ENCODE measurements at regions not wholly inside any gene's neighbourhood (a gene's known extent, or its start where the extent isn't known, plus 50 kb on each side); places are given as distances from the start of the nearest gene placed in this dataset.
"Not testable (repeated sequence)": the region's sequence is repeated elsewhere in the genome, so short reads cannot be mapped to it uniquely, and the experiment has no call there.

DNA sequence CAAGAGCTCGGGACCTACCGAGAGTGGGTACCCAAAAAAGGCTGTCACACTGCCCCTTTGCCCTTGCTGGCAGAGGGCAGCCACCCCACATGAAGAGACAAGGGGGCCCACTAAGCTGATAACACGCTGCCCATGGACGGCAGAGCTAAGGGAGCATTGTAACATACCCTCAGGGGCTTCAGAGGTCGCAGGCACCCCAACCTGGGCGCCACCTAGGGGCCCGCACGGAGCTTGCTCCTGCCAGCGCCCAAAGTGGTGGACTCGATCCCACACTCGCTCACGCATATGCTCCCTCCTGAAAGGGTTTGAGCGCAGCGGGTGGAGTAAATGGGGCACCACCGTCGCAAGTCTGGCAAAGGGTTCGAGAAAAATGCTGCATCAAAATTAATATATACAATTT lies 975.4 kb downstream of the ZPLD1 start:
- no peak for DNase-seq (ENCODE audit: low read depth in 4 of 4, low spot score in 3 of 4)

DNA sequence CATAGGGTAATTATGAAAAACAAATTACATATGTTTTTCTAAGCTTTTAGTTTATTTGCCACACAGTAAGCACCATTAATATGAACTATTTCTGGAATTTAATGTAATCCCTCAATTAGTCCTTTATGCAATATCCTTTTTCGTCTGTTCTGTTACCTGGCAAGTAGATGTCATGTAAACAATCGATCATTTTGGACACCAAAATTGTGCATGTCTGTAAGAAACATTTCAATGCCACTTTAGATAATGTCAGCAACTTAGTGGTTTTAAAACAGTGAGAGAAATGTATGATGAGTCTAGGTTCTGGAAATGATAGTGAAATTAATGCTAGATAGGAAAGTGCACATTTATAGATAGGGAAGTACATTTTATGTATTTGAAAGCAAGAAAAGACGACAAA lies 986.6 kb downstream of the ZPLD1 start:
- DNase-seq (ENCODE audit: low read depth in 4 of 4, low spot score in 3 of 4): no peak

- no peak for DNase-seq (ENCODE audit: low read depth in 4 of 4, low spot score in 3 of 4)
Measured at GRCh38 chr3:103437883-103438282, 1003.1 kb downstream of the ZPLD1 start.

DNA sequence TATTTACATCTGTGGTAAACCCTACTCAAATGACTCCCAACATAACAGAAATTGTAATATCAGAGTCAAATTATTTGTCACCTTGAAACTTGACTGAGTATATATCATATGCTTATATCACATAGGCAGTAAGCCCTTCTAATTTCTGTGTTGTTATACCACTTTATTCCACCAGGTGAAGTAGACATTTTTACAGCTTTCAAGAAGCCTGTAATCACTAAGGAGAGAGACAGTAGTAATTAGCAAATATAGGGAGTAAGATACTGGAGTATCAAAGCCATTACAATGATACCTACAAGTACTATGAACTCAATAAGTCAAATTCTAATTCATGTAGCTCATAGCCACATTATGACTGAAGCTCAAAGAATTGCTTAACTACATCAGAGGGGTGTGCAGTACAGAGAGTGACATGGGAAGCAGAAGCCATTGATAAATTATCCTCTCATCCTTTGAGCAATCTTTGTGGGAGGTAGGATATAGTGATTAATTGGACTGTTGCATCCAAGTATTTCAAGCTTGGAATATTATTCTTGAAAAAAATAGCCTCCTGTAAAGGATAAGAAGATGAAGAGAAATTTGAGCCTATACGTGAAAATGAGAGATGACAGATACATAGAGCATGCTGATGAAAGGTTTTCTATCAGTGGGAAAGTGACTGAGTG lies 1005.9 kb downstream of the ZPLD1 start:
- DNase-seq (ENCODE audit: low read depth in 4 of 4, low spot score in 3 of 4): no peak

DNA sequence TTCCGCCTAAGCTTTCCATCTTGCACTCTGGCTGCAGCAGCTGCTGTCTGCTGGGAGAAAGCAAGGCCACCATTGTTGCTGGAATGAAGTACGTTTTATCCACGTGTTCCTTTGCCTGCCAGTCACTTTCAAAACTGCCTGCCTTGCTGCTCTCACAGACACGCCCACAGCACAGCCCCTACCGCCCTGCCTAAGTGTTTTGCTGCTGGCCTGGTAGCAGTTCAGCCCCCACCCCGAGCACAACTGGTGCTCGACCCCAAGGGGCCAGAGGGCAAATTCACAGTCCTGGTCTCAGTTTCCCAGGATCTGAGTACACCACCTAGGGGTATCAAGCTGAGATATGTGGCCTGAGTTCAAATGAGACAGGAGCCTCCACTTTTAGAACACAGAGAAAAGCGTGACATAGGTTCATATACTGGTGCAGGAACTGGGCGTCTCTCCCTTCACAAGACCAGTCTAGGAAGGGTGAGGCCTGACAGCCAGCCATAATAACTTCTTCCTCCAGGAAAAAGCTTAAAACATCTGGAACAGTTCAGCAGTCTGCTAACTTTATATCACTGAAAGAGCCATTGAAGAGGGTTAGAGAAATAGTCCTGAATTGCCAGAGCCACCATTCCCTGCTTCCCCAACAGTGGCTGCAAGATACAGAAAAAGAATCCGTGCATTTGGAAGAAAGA lies 1012.3 kb downstream of the ZPLD1 start:
- DNase-seq (ENCODE audit: low read depth in 4 of 4, low spot score in 3 of 4): no peak

- no peak for DNase-seq (ENCODE audit: low read depth in 4 of 4, low spot score in 3 of 4)
Measured at GRCh38 chr3:103453152-103453551, 1018.3 kb downstream of the ZPLD1 start.

DNA sequence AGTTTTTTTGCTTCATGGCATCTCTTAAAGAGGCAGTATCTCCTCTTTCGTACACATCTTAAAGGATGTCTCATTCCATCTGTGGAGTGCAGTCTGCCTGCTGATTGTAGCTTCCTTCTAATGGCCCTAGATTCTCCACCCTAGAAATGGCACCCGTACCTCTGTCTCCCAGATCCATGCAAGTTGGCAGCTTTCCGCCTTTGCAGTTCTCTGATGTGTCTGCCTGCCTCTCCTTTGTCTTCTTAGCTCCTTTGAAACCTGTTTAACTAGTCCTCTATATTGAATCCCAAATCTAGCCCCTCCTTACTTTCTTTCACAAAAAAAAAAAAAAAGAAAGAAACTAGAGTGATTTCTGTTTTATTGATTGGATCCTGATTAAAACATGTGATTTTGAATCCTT lies 1025.0 kb downstream of the ZPLD1 start:
- DNase-seq (ENCODE audit: low read depth in 4 of 4, low spot score in 3 of 4): no peak

DNA sequence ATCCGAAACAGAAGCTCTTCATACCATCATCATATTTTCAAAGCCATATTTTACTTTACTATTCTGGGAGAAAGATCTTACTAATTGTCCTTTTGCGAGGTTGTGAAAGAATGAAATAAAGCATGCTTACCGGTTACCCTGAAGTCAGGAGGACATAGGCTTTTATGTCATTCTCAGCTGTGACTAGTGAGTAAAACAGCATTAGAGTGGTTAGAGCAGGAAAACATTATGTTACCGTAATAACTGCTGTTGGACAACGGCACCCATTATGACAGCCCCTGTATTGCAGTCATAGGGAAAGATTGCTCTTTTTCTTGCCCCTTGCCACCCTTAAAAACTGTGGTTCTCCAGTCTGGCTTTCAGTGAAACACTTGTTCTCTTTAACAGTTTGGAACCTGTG lies 1035.7 kb downstream of the ZPLD1 start:
- DNase-seq (ENCODE audit: low read depth in 4 of 4, low spot score in 3 of 4): no peak

DNA sequence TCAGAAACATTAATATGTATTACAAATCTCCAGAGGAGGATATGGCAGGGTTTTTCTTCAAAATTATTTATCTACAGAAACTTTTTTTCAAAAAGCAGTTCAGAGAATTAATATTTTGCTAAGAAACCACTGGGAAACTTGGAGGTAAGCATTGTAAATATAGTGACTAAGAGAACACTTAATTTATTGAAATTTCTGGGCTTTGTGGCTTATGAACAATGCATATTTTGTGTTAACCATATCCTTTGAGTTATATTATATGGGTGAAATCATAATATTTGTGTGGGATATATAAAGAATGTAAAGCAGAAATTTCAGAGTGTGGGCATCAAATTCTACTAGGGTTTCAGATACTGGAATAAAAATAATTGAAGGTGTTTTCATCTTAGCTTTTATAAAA lies 1059.2 kb downstream of the ZPLD1 start:
- no peak for DNase-seq (ENCODE audit: low read depth in 4 of 4, low spot score in 3 of 4)

GRCh38 chr3:103494512-103494911 lies 1059.7 kb downstream of the ZPLD1 start:
- DNase-seq (ENCODE audit: low read depth in 4 of 4, low spot score in 3 of 4): no peak

- no peak for DNase-seq (ENCODE audit: low read depth in 4 of 4, low spot score in 3 of 4)
Measured at GRCh38 chr3:103495186-103495585, 1060.4 kb downstream of the ZPLD1 start.

DNA sequence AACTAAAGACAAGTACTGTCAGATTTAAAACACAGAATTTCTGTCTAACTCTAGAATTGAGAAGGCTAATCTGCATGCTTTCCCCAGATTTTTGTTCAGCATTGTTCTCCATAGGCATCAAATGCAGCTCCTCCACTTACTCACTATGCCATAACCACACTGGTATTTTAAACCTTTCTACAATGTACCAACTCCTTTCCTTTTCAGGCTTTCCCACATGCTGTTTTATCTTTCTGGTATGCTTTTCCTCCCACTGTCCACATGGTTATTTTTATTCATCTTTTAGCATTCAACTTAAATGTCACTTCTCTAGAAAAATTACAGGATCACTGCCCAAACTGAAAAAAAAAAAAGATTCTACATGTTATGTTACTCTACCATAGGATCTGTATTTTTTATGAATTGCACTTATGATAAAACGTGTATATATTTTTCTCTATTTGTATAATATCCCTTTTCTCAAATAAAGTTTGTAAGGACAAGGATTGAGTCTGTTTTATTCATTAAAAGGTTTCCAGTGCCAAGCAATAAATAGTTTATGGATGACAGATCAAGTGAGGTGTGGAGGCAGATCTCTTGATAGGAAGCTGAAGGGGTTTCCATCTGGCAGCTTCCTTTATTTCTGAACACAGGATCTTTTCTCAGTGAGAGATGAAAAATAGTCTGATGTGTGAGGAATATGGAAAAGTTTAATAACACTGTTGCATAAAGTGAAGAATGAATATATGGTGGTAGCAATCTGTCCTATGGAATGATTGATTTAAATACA lies 1064.5 kb downstream of the ZPLD1 start:
- no peak for DNase-seq (ENCODE audit: low read depth in 4 of 4, low spot score in 3 of 4)

DNA sequence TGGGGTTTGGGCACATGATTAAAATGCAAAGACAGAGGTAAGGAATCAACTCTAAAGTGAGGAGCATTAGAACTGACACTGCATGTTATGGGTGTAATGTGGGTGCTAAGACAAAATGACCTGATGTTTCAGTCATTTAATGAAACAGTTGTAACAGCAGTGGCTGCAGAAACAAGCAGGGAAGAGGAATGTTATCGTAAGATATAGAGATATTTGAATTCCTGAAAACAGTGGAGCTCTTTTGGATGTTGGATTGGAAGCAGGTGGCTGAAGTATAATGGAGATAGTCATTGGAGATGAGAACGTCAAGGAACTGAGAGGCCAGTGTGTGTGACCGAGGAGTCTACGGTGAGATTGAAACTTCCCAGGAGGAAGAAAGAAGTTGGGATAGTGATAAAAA lies 1065.2 kb downstream of the ZPLD1 start:
- no peak for DNase-seq (ENCODE audit: low read depth in 4 of 4, low spot score in 3 of 4)

DNA sequence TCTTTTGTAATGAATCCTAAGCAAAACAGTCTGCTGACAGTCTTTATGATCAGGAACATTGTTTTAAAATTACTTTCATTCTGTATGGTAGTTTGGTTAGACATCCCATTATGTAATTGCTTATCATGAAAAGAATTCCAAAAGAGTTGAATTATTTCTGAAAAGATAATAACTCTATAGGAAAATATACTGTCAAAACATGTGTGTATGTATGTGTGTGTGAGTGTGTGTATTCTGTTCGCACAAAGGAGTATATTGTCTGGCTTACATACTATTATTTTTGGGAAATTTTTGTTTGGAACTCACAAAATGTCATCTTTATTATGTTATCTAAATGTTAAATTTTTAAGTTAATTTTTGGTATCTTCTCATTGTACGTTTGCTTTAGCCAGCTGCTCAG lies 1075.9 kb downstream of the ZPLD1 start:
- DNase-seq (ENCODE audit: low read depth in 4 of 4, low spot score in 3 of 4): no peak

DNA sequence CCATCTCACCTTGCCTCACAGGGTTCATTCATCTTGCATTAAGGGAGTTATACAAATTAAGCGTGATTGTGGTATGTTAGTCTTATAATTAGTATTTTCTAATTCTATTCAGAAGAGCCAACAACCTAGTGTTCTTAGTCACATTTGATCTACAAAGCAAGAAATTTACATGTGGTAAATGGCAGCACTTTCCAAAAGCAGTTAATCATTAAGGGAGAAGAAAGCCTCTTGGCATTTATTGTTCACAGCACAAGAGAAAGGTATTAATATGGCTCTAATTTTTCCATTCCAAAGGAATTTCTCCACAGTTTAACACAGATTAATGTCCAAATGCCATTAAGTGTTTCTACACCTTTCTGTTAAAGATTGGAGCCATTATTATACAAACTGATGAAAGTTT lies 1077.1 kb downstream of the ZPLD1 start:
- DNase-seq (ENCODE audit: low read depth in 4 of 4, low spot score in 3 of 4): no peak

DNA sequence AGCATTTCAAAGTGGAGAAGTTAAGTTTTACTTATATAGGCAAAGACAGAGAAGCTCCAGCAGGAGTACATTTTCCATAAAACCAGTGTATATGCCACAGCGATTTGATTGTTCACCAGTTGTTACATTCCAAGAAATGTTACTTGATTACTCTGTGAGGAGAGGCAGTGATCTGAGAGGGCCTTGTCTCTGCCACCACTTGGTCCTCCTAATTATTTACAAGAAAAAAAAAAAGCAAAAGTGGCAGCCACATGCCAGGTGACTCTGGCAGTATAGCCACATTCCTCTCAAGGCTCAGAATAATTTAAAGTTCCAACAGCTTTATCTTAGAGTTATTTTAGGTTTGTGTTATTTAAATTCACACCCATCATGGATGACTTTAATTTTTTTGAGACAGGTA lies 1077.8 kb downstream of the ZPLD1 start:
- DNase-seq (ENCODE audit: low read depth in 4 of 4, low spot score in 3 of 4): no peak

DNA sequence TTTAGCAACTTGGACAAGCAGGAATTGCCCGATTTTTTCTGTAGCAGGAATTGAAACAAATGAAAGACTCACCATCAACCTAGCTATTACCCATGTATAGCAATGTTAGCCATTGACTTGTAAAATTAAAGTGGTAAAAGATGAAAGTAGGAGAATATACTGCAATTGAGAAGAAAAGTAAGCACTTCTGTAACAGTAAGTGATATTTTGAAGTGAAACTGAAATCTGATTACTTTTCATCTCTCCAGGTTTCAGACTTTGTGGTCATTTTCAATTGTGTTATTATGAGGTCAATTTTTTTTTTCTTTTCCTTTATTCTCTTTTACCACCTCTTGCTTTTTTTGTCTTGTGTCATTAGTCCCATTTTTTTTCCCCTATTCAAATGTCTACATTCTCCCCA lies 1078.2 kb downstream of the ZPLD1 start:
- no peak for DNase-seq (ENCODE audit: low read depth in 4 of 4, low spot score in 3 of 4)

- DNase-seq (ENCODE audit: low read depth in 4 of 4, low spot score in 3 of 4): no peak
Measured at GRCh38 chr3:103515116-103515515, 1080.3 kb downstream of the ZPLD1 start.

DNA sequence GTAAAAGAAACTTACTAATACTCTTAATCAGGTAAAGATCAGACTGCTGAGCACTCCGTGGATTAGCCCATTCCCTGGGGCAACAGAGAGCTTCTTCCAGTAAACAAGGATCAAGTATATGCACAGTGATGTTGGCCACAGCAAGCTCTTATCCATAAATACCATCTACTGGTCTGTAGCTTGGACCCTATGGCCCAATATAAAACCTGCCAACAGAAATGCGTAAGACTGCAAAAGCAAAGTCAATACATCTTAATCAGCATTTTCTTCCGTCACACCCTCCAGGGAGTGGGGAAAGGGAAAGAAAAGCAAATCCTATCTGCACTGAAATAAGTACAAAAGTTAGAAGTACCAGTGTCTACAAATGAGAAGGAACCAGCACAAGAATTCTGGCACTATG lies 1082.1 kb downstream of the ZPLD1 start:
- DNase-seq (ENCODE audit: low read depth in 4 of 4, low spot score in 3 of 4): no peak

- not testable (repeated sequence) for DNase-seq (ENCODE audit: low read depth in 4 of 4, low spot score in 3 of 4)
Measured at GRCh38 chr3:103531327-103531726, 1096.5 kb downstream of the ZPLD1 start.

DNA sequence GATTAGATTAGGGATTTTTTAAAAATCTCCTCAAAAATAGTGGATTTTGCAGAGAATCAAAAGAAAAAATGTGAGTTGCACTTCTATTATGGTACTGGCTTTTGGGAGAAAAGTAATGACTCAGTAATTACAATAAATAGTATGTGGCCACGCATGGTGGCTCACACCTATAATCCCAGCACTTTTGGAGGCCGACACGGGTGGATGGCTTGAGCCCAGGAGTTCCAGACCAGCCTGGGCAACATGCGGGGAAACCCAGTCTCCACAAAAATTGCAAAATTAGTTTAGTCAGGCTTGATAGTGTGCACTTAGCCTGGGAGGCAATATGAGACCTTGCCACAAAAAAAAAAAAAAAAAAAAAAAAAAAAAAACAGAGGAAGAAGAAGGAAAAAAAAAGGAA lies 1098.2 kb downstream of the ZPLD1 start:
- no peak for DNase-seq (ENCODE audit: low read depth in 4 of 4, low spot score in 3 of 4)

- DNase-seq (ENCODE audit: low read depth in 4 of 4, low spot score in 3 of 4): peak in 1 of 4 donors; percentile 8
Measured at GRCh38 chr3:103554451-103554850, 1119.6 kb downstream of the ZPLD1 start.

All from right renal pelvis (tissue), 4 donors.